Natural killer cell (primary cell): ENCODE measurements at regions not wholly inside any gene's neighbourhood (a gene's known extent, or its start where the extent isn't known, plus 50 kb on each side); places are given as distances from the start of the nearest gene placed in this dataset.

Source experiments
- ATAC-seq, 3 donors: fragments of 150-1000 bp in 2 of 3; fragments of 200-7000 bp in 1 of 3; cut with Tn5 transposase; 1 replicate in 1 of 3; 2 replicates in 2 of 3; pipeline ENCODE4 v1.10.0; 2021; ENCODE audit warnings: mild to moderate bottlenecking in 2 of 3, moderate library complexity in 2 of 3
- DNase-seq, 2 donors: peaks; one replicate each; pipeline versions ENCODE4 v3.0.0 to v3.0.0-alpha.2; 2013 to 2021; ENCODE audit warnings: mixed read lengths in 1 of 2
- H3K27ac ChIP-seq: one replicate; pipeline ENCODE4 v1.5.1; 2013; ENCODE audit warnings: mild to moderate bottlenecking, low read length
- H3K27me3 ChIP-seq: one replicate; pipeline ENCODE4 v1.6.1; 2013; ENCODE audit warnings: low read length; ENCODE audit not compliant: control insufficient read depth, insufficient read depth
- H3K36me3 ChIP-seq: one replicate; pipeline ENCODE4 v1.6.1; 2013; ENCODE audit warnings: low read length; ENCODE audit not compliant: control insufficient read depth, insufficient read depth
- H3K4me1 ChIP-seq: one replicate; pipeline ENCODE4 v1.6.1; 2013; ENCODE audit warnings: low read length; ENCODE audit not compliant: control insufficient read depth, insufficient read depth
- H3K4me3 ChIP-seq: one replicate; pipeline ENCODE4 v1.5.1; 2013; ENCODE audit warnings: low read length
- H3K9me3 ChIP-seq: one replicate; pipeline ENCODE4 v1.6.1; 2013; ENCODE audit warnings: low read length; ENCODE audit not compliant: control insufficient read depth, insufficient read depth
- H3K27ac Mint-ChIP-seq, 2 donors: one replicate each; pipeline ENCODE4 v1.8.0; 2022; ENCODE audit warnings: mild to moderate bottlenecking in 2 of 2, mixed read lengths in 2 of 2, moderate library complexity in 1 of 2
- H3K27me3 Mint-ChIP-seq, 2 donors: one replicate each; pipeline ENCODE4 v1.8.0; 2022; ENCODE audit warnings: low read depth in 2 of 2, mixed read lengths in 2 of 2
- H3K36me3 Mint-ChIP-seq: one replicate; pipeline ENCODE4 v1.8.0; 2022; ENCODE audit warnings: mixed read lengths
- H3K4me1 Mint-ChIP-seq, 2 donors: one replicate each; pipeline ENCODE4 v1.8.0; 2022; ENCODE audit warnings: mixed read lengths in 2 of 2
- H3K4me3 Mint-ChIP-seq: one replicate; pipeline ENCODE4 v1.8.0; 2022; ENCODE audit warnings: mild to moderate bottlenecking, moderate library complexity, mixed read lengths
- H3K9me3 Mint-ChIP-seq, 2 donors: one replicate each; pipeline ENCODE4 v1.8.0; 2022; ENCODE audit warnings: mixed read lengths in 2 of 2
- WGBS: methylation state at CpG from one replicate; pipeline ENCODE4 v1.1.7; 2013; ENCODE audit warnings: missing lambda C conversion rate; ENCODE audit not compliant: insufficient coverage; 5-methylcytosine and 5-hydroxymethylcytosine counted together
- intact Hi-C: fragments of 100-400 bp; cut with micrococcal nuclease; formaldehyde crosslinking; loops from one replicate; pipeline ENCODE4 v1.14.2; 2022
- TF ChIP-seq, protein P1 (sequence below): fragments of 200-600 bp; IDR thresholded peaks from one replicate; pipeline ENCODE4 v1.8.0; 2022; ENCODE audit warnings: antibody characterized with exemption

DNA sequence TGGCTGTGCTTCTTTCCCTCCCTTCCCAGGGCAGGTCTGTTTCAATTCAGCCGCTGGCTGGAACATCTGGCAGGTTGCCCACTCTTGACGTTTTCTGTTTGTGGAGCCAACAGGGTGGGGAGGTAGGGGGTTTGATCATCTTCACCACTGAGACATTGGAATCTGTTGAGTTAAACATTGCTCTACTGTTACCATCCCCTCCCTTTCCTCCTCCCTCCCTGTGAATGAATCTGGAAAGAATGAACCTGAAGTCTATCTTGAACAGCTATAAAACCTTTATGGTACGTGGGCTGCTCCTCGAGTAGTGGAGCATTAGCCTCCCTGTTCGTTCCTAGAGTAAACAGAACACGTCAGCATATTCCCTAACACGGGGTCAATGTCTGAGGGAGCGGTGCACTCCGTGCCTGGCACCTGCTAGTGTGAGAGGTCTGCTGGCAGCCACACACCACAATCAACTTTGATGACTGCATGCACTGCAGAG lies 249.9 kb upstream of the RBBP8 start:
- H3K9me3 Mint-ChIP-seq, result no peaks in the 10 kb centered on the region
- DNase-seq, result no peak
- H3K36me3 Mint-ChIP-seq, result no peaks in the 10 kb centered on the region
- no peak overlapping the region for H3K27ac Mint-ChIP-seq
- no peaks in the 10 kb centered on the region for H3K4me1 Mint-ChIP-seq
- H3K27ac ChIP-seq, result no peak overlapping the region
- H3K36me3 ChIP-seq, result no peaks in the 10 kb centered on the region
- no peaks in the 10 kb centered on the region for H3K27me3 ChIP-seq
- H3K4me3 ChIP-seq, result no peak overlapping the region
- H3K9me3 ChIP-seq, result no peaks in the 10 kb centered on the region
- ATAC-seq, result no peak
- TF ChIP-seq, protein P1, sequence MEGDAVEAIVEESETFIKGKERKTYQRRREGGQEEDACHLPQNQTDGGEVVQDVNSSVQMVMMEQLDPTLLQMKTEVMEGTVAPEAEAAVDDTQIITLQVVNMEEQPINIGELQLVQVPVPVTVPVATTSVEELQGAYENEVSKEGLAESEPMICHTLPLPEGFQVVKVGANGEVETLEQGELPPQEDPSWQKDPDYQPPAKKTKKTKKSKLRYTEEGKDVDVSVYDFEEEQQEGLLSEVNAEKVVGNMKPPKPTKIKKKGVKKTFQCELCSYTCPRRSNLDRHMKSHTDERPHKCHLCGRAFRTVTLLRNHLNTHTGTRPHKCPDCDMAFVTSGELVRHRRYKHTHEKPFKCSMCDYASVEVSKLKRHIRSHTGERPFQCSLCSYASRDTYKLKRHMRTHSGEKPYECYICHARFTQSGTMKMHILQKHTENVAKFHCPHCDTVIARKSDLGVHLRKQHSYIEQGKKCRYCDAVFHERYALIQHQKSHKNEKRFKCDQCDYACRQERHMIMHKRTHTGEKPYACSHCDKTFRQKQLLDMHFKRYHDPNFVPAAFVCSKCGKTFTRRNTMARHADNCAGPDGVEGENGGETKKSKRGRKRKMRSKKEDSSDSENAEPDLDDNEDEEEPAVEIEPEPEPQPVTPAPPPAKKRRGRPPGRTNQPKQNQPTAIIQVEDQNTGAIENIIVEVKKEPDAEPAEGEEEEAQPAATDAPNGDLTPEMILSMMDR, result no peak
- 91% methylated on average over 9 of the region's 9 CpGs for WGBS
- intact Hi-C loops, result no loop called here
- peaks cover 11 to 33% of the 10 kb centered on the region in 2 donors for H3K27me3 Mint-ChIP-seq
- no peaks in the 10 kb centered on the region for H3K4me1 ChIP-seq
- H3K4me3 Mint-ChIP-seq, result no peak overlapping the region

DNA sequence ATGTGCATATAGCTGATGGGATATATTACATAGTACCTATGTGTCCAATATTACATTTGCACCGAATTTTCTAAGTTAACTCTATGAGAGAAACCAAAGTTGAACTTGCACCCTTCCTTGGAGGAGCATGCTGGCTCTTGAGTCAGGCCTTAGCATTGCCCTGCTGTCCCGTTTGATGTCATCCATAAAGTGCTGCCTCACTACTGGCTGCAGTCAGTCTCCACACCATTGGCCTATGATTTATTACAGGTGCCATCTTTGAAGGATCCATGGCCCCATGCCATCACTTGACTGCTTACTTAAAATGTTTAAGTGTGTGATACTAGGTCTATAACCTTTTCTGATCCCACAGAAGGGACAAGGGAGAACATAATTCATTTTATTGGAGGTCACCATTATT lies 249.3 kb upstream of the RBBP8 start:
- DNase-seq (no peak), ATAC-seq (no peak)
- intact Hi-C loops, result no loop called here
- no peaks in the 10 kb centered on the region for H3K36me3 Mint-ChIP-seq
- Histone ChIP-seq H3K9me3 (no peaks in the 10 kb centered on the region), H3K4me1 (no peaks in the 10 kb centered on the region), H3K4me3 (no peak overlapping the region), H3K27ac (no peak overlapping the region), H3K36me3 (no peaks in the 10 kb centered on the region), H3K27me3 (no peaks in the 10 kb centered on the region)
- H3K9me3 Mint-ChIP-seq, result no peaks in the 10 kb centered on the region
- 87% methylated on average over 2 of the region's 2 CpGs for WGBS
- H3K27ac Mint-ChIP-seq, result no peak overlapping the region
- TF ChIP-seq, protein P1, result no peak
- no peak overlapping the region for H3K4me3 Mint-ChIP-seq
- H3K27me3 Mint-ChIP-seq, result peaks cover 11 to 33% of the 10 kb centered on the region in 2 donors
- H3K4me1 Mint-ChIP-seq, result no peaks in the 10 kb centered on the region

DNA sequence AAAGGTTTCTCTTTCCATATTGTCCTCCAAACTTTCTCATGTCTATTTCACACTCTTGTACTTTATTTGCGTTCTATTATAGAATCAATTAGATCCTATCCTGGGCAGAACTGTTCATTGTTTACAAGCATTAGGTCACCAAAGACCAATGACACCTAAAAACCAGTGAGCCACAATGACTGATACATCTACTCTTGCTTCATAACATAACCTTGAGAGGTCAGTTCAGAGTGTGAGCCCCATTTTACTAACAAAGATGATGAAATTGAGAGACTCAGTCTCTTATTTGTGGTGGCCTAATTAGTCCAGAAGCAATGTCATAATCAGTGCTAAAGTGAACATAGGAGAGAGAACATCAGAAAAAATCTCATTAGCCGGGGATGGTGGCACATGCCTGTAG lies 248.9 kb upstream of the RBBP8 start:
- Mint-ChIP-seq H3K36me3 (no peaks in the 10 kb centered on the region), H3K4me3 (no peak overlapping the region), H3K27me3 (peaks cover 11 to 33% of the 10 kb centered on the region in 2 donors), H3K4me1 (no peaks in the 10 kb centered on the region), H3K27ac (no peak overlapping the region), H3K9me3 (no peaks in the 10 kb centered on the region)
- ATAC-seq (no peak), DNase-seq (no peak)
- Histone ChIP-seq H3K4me3 (no peak overlapping the region), H3K27ac (no peak overlapping the region), H3K27me3 (no peaks in the 10 kb centered on the region), H3K36me3 (no peaks in the 10 kb centered on the region), H3K9me3 (no peaks in the 10 kb centered on the region), H3K4me1 (no peaks in the 10 kb centered on the region)
- intact Hi-C loops, result no loop called here
- 91% methylated on average over 2 of the region's 2 CpGs for WGBS
- TF ChIP-seq, protein P1, result no peak

DNA sequence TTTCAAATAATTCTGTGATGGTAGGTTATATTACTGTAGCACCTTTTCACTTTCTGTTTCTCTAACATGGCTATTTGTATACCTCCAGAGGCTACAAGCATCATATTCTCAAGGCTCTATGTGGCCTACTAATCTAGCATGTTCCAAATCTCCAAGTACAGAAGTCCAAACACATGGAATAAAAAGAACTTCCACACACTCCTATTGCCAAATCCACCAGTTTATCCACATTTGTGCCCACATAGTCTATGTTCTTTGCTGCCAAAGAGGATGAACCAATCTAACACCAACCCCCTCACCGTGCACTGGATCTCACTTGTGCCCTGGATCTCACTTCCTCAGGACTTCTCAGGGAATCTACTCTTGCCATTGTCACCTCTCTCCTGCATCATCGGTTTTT lies 247.3 kb upstream of the RBBP8 start:
- Mint-ChIP-seq H3K9me3 (no peaks in the 10 kb centered on the region), H3K27me3 (peaks cover 11 to 32% of the 10 kb centered on the region in 2 donors), H3K36me3 (no peaks in the 10 kb centered on the region), H3K27ac (no peak overlapping the region), H3K4me1 (no peaks in the 10 kb centered on the region), H3K4me3 (no peak overlapping the region)
- Histone ChIP-seq H3K36me3 (no peaks in the 10 kb centered on the region), H3K27ac (no peak overlapping the region), H3K27me3 (no peaks in the 10 kb centered on the region), H3K9me3 (no peaks in the 10 kb centered on the region), H3K4me1 (no peaks in the 10 kb centered on the region), H3K4me3 (no peak overlapping the region)
- TF ChIP-seq, protein P1, result no peak
- 85% methylated on average over 1 of the region's 2 CpGs for WGBS
- intact Hi-C loops, result no loop called here
- DNase-seq, result no peak
- ATAC-seq, result no peak
